Stimulated activated CD4-positive, alpha-beta T cell treated with anti-CD3 and anti-CD28 coated beads, Interleukin-12 subunit alpha, Interleukin-12 subunit beta, amount 100 ng/mL, for 24 hours (primary cell): ENCODE measurements at regions not wholly inside any gene's neighbourhood (a gene's known extent, or its start where the extent isn't known, plus 50 kb on each side); places are given as distances from the start of the nearest gene placed in this dataset.

ENCODE experiments used
- DNase-seq, 2 experiments: peaks; one replicate each; pipeline ENCODE4 v3.0.0-alpha.2; 2020; ENCODE audit warnings: low read depth in 2 of 2

DNA sequence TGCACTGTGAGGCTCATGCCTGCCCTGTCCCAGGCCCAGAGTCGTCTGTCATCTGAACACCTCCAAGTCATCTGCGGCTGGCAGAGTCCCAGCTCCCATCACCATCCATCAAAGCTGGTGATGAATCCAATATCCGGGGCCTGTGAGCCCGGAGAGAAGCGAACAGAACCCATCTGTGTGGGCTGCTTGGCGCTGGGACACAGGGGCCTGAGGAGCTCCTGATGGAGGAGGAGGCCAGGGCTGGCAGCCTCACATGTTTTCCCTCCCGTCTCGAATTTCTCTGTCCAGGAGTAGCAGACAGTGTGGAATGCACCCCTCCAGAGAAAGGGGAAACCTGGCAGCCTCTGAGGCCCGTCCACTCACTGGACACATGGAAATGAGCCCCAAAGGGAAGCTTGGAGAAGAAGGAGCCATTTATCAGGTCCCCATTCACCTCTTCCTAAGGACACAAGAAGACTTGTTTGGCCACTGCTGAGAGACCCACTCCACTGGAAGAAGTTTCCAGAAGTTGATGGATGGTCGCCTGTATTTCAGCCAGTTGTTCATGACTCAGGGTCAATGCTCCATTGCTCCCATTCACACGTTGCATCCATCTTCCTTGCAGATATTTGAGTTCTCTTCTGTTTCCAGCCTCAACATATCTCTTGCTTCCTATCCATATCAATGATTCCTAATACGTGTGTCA, 307.5 kb upstream of the SULF2 start:
- no peak for DNase-seq

GRCh38 chr20:48090784-48091183, 305.5 kb upstream of the SULF2 start:
- DNase-seq, result no peak

- no peak for DNase-seq
These were observed 305.0 kb upstream of the SULF2 start for GRCh38 chr20:48090314-48090713.

- DNase-seq, result no peak
These were observed 295.3 kb upstream of the SULF2 start for GRCh38 chr20:48080583-48080982.

GRCh38 chr20:48079028-48079427, 293.7 kb upstream of the SULF2 start:
- no peak for DNase-seq

- DNase-seq, result no peak
These were observed 291.5 kb upstream of the SULF2 start for GRCh38 chr20:48076747-48077146.

DNA sequence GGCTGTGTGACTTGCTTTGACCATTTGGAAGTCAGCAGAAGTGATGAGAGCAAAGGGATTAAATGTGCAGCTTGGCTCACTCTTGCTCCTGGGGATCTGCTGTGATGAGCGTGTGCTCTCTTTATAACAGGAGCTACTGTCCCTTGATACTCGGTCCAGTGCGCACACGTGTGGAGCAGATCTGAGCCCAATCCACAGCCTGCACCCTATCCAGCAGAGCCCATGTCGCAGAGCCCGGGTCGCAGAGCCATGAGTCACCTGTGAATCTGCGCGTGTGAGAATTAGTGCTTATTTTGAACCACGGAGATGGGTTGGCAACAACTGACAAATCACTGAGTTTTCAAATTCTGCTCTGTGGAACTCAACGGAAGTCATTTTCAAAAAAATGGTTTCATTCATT, 291.0 kb upstream of the SULF2 start:
- DNase-seq, result no peak

DNA sequence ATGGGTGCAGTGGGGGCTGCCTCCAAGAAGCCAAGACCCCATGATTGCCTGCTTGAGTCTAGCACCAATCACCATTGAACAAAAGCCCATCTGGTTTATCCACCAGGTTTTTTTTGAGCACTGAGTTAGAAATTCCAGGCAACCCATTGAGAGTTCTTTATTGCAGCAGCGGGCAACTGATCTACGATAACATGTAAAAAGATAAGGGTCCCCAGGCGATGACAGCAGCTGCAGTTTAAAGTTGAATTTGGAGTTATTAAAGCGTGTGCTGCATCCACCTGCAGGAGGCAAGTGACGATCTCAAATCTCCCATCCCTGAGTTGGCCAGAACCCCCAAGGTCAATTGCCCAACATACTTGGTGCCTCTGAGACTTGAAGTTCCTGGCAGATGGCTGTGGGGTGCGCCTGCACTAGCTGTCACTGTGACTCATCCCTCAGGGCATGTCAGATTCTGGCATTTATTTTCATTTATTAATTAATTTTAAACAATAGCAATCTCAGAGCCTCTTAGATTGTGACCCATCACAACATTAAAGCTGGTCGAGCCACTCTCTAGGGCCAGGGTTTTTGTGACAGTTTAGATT, 290.4 kb upstream of the SULF2 start:
- DNase-seq, result no peak

GRCh38 chr20:48070991-48071652, 285.8 kb upstream of the SULF2 start:
- DNase-seq, result no peak

- DNase-seq, result no peak
These were observed 284.3 kb upstream of the SULF2 start for GRCh38 chr20:48069596-48069995.

DNA sequence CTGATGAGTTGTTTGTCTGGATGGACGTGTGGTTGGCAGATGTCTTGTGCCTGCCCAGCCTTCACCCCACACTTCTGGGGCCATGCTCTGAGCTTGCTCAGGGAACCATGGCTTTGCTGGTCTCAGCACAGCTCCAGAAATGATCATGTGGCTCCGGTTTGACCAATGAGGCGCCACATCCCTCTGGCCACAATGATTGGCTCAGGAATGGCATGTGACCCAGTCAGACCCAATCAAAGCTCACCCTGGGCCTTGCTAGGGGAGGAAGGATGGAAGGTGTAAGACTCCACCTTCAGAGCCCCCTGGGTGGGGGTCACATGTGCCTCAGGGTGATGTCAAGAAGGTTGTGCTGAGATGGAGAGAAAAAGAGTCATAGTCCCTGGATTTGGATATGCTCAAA, 281.6 kb upstream of the SULF2 start:
- no peak for DNase-seq

DNA sequence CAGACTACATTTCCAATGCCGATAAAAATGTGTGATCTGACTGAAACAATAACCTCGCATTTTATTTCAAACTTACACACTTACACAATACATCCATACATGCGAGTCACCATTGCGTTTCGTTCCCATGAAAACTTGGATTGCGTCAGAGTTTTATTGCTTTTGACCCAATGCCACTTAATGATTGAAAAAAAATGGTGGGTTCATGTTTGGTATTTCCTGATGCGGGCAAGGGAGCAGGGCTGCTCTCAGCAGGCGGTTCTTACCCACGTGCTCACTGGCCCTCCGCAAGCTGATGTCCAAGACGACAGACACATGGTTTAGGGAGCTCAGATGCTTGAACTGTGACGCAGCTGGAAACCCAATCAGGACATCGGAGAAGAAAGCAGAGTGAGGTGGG, 281.0 kb upstream of the SULF2 start:
- DNase-seq, result no peak

DNA sequence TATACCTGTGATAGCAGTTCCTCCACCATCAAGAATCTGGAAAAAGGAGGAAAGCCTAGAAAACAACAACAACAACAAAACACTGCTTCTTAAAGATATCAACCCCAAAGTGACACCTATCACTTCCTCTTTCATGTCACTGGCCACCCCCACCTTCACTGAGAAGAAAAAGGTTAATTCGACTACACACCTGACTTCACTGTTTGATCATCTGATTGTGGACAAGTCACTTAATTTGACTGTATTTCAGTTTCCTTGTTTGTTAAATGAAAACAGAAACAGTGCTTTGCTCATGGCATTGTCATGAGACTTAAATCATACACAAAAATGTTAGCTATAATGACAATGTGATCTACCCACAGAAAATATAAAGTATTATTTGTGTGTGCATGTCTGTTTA, 280.6 kb upstream of the SULF2 start:
- DNase-seq, result no peak

GRCh38 chr20:48064929-48065328, 279.6 kb upstream of the SULF2 start:
- no peak for DNase-seq

DNA sequence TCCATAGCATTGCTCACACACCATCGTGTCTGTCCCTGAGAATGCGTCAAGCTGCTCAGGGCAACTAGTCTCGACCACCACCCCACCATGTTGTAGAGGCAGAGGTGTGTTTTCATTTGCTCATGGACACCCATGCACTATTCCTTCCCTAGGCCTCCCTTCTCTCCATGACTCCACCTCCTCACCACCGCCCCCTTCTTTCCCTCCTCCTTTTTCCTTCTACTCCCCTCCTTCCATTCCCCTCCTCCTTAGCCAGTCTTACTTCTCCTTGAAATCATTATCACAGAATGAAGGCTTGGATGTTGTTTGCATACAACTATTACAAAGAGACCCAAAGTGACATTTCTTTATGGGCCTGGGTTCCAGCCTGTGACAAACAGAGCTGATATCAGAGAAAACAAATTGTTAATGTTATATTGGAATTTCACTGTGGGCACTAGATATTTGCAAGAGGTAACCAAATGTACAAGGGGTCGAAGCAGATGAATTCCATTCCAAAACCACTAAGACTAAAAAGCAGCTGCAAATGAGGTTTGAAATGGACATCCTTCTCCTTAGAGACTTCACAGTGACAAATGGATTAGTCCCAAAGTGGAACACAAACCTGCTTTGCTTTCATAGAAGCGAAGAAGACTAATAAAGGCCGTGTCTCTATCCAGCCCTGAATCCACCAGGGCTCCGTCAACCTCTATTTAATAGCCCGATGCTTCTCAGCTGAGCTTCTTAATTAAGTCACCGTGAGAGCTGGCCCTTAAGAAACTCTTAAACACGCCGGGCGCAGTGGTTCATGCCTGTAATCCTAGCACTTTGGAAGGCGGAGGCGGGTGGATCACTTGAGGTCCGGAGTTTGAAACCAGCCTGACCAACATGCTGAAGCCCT, 275.8 kb upstream of the SULF2 start:
- DNase-seq, result no peak

DNA sequence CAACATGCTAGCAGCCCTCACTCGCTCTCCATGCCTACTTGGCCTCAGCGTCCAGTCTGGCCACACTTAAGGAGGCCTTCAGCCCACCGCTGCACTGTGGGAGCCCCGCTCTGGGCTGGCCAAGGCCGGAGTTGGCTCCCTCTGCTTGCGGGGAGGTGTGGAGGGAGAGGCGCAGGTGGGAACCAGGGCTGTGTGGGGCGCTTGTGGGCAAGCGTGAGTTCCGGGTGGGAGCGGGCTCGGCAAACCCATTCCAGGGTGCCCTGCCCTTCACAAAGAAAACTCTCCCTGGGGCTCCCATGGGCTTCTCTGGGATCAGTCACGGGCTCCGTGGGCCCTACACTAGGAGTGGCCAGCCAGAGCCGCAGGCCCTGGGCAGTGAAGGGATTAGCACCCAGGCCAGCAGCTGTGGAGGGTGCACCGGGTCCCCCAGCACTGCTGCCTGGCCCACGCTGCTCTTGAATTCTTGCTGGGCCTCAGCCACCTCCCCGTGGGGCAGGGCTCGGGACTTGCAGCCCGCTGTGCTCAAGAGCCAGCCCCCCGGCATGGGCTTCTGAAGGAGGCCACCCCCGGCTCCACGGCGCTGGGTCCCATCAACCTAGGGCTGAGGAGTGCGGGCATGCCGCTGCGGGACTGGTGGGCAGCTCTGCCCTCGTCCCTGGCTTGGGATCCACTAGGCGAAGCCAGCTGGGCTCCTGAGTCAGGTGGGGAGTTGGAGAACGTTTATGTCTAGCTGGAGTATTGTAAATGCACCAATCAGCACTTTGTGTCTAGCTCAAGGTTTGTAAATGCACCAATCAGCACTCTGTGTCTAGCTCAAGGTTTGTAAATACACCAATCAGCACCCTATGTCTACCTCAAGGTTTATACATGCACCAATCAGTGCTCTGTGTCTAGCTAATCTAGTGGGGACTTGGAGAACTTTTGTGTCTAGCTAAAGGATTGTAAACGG, 273.6 kb upstream of the SULF2 start:
- DNase-seq, result no peak

DNA sequence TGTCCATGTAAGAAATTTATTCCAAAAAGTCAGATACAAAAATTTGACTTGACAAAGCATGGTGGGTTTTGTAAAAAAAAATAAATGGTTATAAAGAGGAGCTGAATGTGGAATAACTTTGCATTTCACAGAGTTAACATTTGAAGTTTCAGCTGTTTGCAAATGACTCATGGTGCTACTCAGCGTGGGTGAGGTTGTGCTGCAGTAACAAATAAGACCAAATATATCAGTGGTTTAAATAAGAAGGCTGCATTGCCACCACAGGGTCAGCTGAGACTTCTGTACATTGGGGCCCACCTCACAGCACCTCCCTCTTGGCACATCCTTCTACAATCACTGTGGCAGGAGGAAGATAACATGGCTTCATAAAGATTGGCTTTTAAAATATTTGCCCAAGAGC, 272.5 kb upstream of the SULF2 start:
- no peak for DNase-seq

DNA sequence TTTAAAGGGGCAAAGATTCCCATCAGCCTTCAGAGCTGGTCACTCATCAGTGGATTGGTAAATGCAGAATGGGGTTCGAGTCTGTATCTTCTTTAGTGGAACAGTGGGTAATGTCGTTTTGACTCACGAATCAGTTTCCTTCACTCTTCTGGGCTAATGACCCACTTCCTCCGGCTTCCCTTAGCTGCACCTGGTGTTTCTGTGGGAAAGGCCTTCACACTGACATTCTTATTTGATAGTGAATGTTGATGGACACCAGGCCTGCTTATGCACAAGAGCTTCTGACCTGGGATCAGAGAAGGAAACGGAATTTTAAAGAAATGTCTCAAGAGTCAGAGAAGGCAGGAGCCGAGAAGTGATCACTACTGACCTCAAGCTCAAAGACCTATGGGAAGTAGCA, 272.0 kb upstream of the SULF2 start:
- DNase-seq, result no peak

DNA sequence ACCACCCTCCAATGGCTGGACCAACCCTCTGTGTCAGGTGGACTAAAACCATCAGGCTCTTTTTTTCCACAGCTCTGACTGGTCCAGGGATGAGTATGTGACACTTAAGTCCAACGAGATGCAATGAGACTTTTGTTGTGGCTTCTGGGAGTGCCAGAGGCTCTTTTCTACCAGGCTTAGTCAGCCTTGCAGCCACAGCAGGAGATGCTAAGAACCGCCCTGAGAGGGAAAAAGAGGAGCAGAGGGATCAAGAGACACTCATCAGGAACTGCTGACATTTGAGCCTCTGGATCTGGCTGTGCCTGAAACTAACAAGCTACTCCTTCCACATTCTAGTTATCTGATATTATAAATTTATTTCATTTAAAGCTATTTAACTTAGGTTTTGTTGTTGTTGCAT, 270.9 kb upstream of the SULF2 start:
- DNase-seq, result no peak

GRCh38 chr20:48054051-48054450, 268.8 kb upstream of the SULF2 start:
- no peak for DNase-seq

DNA sequence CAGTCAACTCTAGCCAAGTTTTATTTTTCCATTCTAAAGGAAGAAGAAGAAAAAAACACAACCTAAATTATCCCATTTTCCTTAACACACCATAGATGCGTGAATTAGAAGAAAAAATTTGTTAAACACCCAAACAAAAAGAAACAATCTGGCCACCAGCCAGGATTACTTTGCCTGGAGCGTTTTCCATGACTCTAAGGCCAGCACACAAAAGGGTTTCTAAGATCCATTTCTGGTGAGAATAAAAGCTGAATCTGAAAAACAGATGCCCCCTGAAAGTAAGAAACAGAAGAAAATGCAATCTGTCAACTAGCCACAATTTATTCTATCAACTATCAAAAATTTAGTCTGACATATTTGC, 267.2 kb upstream of the SULF2 start:
- DNase-seq, result no peak
